Activated T-cell treated with anti-CD3 and anti-CD28 coated beads, Interleukin-2, amount 50 U/mL, for 72 hours (primary cell): ENCODE measurements at regions not wholly inside any gene's neighbourhood (a gene's known extent, or its start where the extent isn't known, plus 50 kb on each side); places are given as distances from the start of the nearest gene placed in this dataset.

ENCODE experiments used
- ATAC-seq, 2 donors: fragments of 150-1000 bp; cut with Tn5 transposase; replicated peaks in 1 of 2; 2 replicates each; pipeline ENCODE4 v1.10.0; 2021; ENCODE audit warnings: moderate library complexity in 2 of 2, mild to moderate bottlenecking in 1 of 2
- DNase-seq, 2 donors: peaks; one replicate each; pipeline ENCODE4 v3.0.0; 2021 to 2022; ENCODE audit warnings: mixed read lengths in 1 of 2
- H3K27ac Mint-ChIP-seq: one replicate; pipeline ENCODE4 v1.8.0; 2022; ENCODE audit warnings: mild to moderate bottlenecking, moderate library complexity, mixed read lengths
- H3K27me3 Mint-ChIP-seq: one replicate; pipeline ENCODE4 v1.8.0; 2022; ENCODE audit warnings: low read depth, mixed read lengths
- H3K36me3 Mint-ChIP-seq, 2 donors: one replicate each; pipeline ENCODE4 v1.8.0; 2022; ENCODE audit warnings: mixed read lengths in 2 of 2, mild to moderate bottlenecking in 1 of 2; ENCODE audit not compliant: insufficient read depth in 2 of 2
- H3K4me1 Mint-ChIP-seq: one replicate; pipeline ENCODE4 v1.8.0; 2022; ENCODE audit warnings: low read depth, mixed read lengths
- H3K4me3 Mint-ChIP-seq, 2 donors: one replicate each; pipeline ENCODE4 v1.8.0; 2022; ENCODE audit warnings: mild to moderate bottlenecking in 2 of 2, mixed read lengths in 2 of 2, moderate library complexity in 2 of 2
- H3K9me3 Mint-ChIP-seq, 2 donors: one replicate each; pipeline ENCODE4 v1.8.0; 2022; ENCODE audit warnings: mixed read lengths in 2 of 2

GRCh38 chr13:105316731-105317130, 1218.7 kb downstream of the EFNB2 start:
- ATAC-seq = no peak
- DNase-seq = no peak
- no peaks in the 10 kb centered on the region for H3K36me3 Mint-ChIP-seq
- no peaks in the 10 kb centered on the region for H3K27me3 Mint-ChIP-seq
- peaks cover 0 to 1% of the 10 kb centered on the region in 2 donors for H3K9me3 Mint-ChIP-seq
- no peak overlapping the region for H3K4me3 Mint-ChIP-seq
- no peaks in the 10 kb centered on the region for H3K4me1 Mint-ChIP-seq
- no peak overlapping the region for H3K27ac Mint-ChIP-seq

DNA sequence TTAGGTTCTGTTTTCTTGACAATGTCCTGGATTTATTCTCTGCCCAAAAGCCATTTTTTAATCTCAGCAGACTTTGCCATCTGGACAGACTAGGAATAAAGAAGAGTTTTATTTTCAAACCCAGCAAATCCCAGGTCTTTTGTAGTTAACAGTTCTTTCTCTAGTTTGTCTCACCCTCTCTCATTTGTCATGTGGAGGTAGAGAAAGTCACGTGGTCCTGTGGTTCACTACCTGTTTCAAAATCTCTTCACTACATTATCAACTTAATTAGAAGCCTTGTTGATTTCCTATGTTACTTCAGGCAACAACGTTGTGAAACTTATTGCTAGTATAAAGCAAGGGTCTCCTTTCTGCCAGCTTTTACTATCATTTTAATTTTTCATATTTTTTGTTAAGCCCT, 1222.6 kb downstream of the EFNB2 start:
- no peaks in the 10 kb centered on the region for H3K36me3 Mint-ChIP-seq
- ATAC-seq (no peak), DNase-seq (no peak)
- no peak overlapping the region for H3K4me3 Mint-ChIP-seq
- no peaks in the 10 kb centered on the region for H3K27me3 Mint-ChIP-seq
- no peak overlapping the region for H3K27ac Mint-ChIP-seq
- no peaks in the 10 kb centered on the region for H3K4me1 Mint-ChIP-seq
- H3K9me3 Mint-ChIP-seq = peaks cover 1 to 3% of the 10 kb centered on the region in 2 donors

DNA sequence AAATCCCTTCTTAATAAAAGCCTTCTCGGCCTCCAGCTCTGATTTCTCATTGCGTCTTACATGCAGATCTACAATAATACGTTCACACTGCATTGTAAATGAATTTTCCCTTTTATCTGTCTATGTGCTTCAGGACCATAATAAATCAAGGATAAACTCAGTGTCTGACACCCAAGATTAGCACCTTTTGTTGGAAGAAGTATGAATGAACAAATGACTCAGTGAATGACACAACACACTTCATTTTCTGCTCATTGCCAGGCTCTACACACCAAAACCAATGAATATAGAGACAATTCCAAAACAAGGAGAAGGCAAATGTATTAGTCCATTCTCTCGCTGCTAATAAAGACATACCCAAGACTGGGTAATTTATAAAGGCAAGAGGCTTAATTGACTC, 1224.4 kb downstream of the EFNB2 start:
- DNase-seq = no peak
- no peak for ATAC-seq
- Mint-ChIP-seq H3K4me3 (no peak overlapping the region), H3K9me3 (peaks cover 1 to 3% of the 10 kb centered on the region in 2 donors), H3K4me1 (no peaks in the 10 kb centered on the region), H3K36me3 (no peaks in the 10 kb centered on the region), H3K27me3 (no peaks in the 10 kb centered on the region), H3K27ac (no peak overlapping the region)

DNA sequence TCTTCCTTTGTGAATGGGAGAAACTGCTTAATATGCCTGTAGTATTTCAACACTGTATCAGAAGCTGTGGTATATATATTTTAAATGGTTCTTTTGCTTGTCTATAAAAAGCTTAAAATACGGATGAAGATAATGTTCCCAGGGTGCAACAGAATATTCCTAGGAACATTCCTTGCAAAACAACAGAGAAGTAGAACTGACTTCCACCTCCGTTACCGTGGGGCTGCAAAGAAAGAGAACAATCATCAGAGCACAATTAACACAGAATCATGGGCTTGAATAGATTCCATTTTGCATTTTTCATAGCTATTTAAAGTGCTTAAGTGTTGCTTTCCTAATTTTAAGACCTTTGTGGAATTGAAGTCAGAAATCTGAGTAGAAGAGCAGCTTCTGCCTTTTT, 1227.7 kb downstream of the EFNB2 start:
- no peak overlapping the region for H3K4me3 Mint-ChIP-seq
- no peaks in the 10 kb centered on the region for H3K36me3 Mint-ChIP-seq
- no peak for DNase-seq
- no peak for ATAC-seq
- H3K27ac Mint-ChIP-seq = no peak overlapping the region
- H3K4me1 Mint-ChIP-seq = no peaks in the 10 kb centered on the region
- no peaks in the 10 kb centered on the region for H3K27me3 Mint-ChIP-seq
- peaks cover 3% of the 10 kb centered on the region in 2 donors for H3K9me3 Mint-ChIP-seq

GRCh38 chr13:105297839-105298238, 1237.6 kb downstream of the EFNB2 start:
- ATAC-seq (no peak), DNase-seq (no peak)
- Mint-ChIP-seq H3K9me3 (peaks cover 0 to 4% of the 10 kb centered on the region in 2 donors), H3K4me3 (no peak overlapping the region), H3K4me1 (no peaks in the 10 kb centered on the region), H3K36me3 (peaks cover 1 to 2% of the 10 kb centered on the region in 2 donors), H3K27me3 (no peaks in the 10 kb centered on the region), H3K27ac (no peak overlapping the region)

DNA sequence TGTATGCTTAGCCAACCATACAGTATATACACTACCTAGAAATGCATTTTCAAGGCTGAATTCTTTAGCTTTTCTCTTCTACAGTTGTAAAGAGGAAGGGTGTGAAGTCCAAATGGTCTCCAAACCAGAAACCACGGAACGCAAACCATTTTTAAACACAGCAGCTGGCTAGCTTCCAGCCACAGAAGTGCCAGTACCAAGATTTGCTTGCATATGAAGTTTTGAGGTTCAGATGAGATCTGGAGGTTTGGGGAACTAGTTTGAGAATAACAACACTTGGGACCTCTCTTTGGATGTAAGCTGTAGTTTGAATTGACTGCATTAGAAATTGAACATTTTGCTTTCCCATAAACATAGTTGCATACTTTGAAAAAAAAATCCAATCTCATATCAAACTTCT, 1243.5 kb downstream of the EFNB2 start:
- H3K9me3 Mint-ChIP-seq = peaks cover 0 to 4% of the 10 kb centered on the region in 2 donors
- peaks cover 1 to 2% of the 10 kb centered on the region in 2 donors for H3K36me3 Mint-ChIP-seq
- H3K27ac Mint-ChIP-seq = no peak overlapping the region
- no peaks in the 10 kb centered on the region for H3K27me3 Mint-ChIP-seq
- no peak for ATAC-seq
- no peak for DNase-seq
- no peaks in the 10 kb centered on the region for H3K4me1 Mint-ChIP-seq
- H3K4me3 Mint-ChIP-seq = no peak overlapping the region

GRCh38 chr13:105290596-105290995, 1244.9 kb downstream of the EFNB2 start:
- H3K9me3 Mint-ChIP-seq = peaks cover 1 to 4% of the 10 kb centered on the region in 2 donors
- no peaks in the 10 kb centered on the region for H3K4me1 Mint-ChIP-seq
- H3K27me3 Mint-ChIP-seq = no peaks in the 10 kb centered on the region
- DNase-seq = no peak
- peaks cover under 1 to 1% of the 10 kb centered on the region in 2 donors for H3K36me3 Mint-ChIP-seq
- no peak overlapping the region for H3K4me3 Mint-ChIP-seq
- no peak overlapping the region for H3K27ac Mint-ChIP-seq
- ATAC-seq = no peak

DNA sequence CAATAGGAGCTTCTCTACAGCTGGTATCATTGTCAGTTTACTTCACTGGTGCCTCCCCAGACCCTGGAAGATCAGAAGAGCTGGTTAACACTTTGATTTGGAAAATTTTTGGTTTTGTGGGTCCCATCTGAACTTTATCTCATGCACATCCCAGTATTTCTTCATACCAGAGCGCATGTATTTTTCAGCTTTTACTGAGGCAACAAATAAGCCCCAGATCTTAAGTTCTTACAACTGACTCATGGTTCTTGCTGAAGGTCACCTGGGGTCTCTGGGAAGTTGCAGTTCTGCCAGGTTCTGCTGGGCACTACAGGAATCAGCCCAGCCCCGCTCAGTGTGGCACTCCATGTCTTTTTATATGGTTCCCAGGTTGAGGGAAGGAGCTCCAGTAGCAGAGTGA, 1249.9 kb downstream of the EFNB2 start:
- no peaks in the 10 kb centered on the region for H3K4me1 Mint-ChIP-seq
- DNase-seq (no peak), ATAC-seq (no peak)
- no peaks in the 10 kb centered on the region for H3K36me3 Mint-ChIP-seq
- H3K27ac Mint-ChIP-seq = no peak overlapping the region
- H3K9me3 Mint-ChIP-seq = peaks cover 0 to 1% of the 10 kb centered on the region in 2 donors
- H3K27me3 Mint-ChIP-seq = no peaks in the 10 kb centered on the region
- H3K4me3 Mint-ChIP-seq = no peak overlapping the region

DNA sequence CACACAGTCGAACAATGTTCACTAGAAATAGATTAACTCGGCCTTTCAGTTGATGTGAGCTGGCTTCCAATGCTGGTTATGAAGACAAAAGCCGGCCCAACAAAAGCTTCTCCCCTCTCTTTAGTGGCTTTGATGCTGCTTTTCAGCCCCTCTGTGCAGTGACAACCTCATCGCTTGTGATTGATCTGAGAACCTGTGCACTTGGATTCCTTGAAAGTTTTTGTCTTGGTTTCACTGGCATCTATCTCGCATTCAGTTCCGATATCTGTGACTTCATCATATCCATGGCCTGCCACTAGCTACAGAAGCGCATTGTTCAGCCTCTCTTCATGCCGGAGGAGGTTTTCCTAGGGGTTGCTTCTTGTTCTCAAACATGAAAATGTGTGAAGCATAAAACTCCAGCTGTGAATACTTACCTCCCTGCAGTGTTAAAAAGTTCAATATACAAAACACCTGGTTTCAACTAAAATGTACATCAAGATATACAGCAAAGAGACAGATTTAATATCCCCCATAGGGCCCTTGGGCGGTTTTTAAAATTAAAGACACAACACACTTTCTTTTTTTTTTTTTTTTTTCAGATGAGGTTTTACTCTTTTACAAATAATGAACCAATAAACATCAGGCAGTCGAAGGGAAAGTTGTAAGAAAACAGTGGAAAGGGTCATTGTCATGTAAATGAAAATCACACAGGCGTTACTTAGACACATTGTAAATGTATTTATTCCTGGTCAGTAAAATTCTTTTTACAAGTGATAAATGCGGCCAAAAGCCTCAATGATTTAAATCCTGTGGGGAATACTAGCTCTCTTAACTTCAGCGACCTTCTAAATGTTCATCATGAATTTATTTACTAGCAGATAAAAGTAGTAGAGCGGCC, 1252.8 kb downstream of the EFNB2 start:
- Mint-ChIP-seq H3K27me3 (no peaks in the 10 kb centered on the region), H3K4me3 (no peak overlapping the region), H3K4me1 (no peaks in the 10 kb centered on the region), H3K9me3 (peaks cover 0 to 1% of the 10 kb centered on the region in 2 donors), H3K27ac (no peak overlapping the region), H3K36me3 (no peaks in the 10 kb centered on the region)
- ATAC-seq (no peak), DNase-seq (no peak)

DNA sequence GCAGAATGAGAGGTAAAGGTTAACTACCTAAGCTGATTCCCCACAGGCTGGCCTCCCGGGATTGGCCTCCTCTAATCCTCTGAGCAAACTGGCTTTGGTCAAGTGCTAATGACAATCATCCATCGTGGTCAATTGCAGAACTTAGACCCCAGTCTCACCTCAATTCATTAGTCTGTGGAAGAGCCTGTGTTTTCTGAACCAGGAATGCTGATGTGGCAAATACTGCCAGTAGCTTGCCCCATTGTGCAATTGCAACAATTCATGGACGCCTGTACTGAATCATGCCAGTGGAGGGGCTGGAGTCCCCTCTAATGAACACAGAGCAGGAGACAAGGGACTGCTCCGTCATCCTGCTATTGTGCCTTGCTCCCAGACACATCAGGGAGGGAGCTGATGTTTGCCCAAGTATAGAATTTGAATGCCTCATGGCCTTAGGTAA, 1256.5 kb downstream of the EFNB2 start:
- Mint-ChIP-seq H3K27ac (no peak overlapping the region), H3K4me3 (no peak overlapping the region), H3K4me1 (no peaks in the 10 kb centered on the region), H3K9me3 (no peaks in the 10 kb centered on the region), H3K27me3 (no peaks in the 10 kb centered on the region), H3K36me3 (no peaks in the 10 kb centered on the region)
- DNase-seq = no peak
- no peak for ATAC-seq

DNA sequence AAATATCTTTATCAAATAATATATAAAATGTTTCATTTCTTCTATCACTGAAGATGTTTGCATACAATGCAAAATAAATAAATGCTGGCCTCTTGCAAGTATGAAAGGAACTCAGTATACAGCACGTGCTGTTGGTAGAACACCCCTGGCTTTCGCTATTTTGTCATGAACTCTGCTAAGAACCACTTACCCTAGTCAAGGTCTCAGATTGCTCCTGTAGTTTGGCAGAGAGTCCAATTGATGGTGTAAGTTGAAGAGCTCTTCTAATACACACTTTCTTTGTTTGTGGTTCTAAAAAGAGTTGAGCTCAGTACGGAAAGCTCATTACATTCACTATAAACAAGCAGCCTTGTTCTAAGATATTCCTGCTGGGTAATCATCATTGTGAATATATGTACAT, 1258.9 kb downstream of the EFNB2 start:
- Mint-ChIP-seq H3K4me3 (no peak overlapping the region), H3K27me3 (no peaks in the 10 kb centered on the region), H3K4me1 (no peaks in the 10 kb centered on the region), H3K9me3 (no peaks in the 10 kb centered on the region), H3K36me3 (no peaks in the 10 kb centered on the region), H3K27ac (no peak overlapping the region)
- no peak for DNase-seq
- no peak for ATAC-seq

- no peaks in the 10 kb centered on the region for H3K27me3 Mint-ChIP-seq
- no peak overlapping the region for H3K27ac Mint-ChIP-seq
- H3K4me3 Mint-ChIP-seq = no peak overlapping the region
- ATAC-seq = peak in 1 of 2 donors; percentile 5
- no peak for DNase-seq
- H3K4me1 Mint-ChIP-seq = no peaks in the 10 kb centered on the region
- H3K9me3 Mint-ChIP-seq = no peaks in the 10 kb centered on the region
- H3K36me3 Mint-ChIP-seq = no peaks in the 10 kb centered on the region
These were observed 1261.7 kb downstream of the EFNB2 start for GRCh38 chr13:105273665-105274222.

- Mint-ChIP-seq H3K4me3 (no peak overlapping the region), H3K9me3 (no peaks in the 10 kb centered on the region), H3K27me3 (no peaks in the 10 kb centered on the region), H3K36me3 (no peaks in the 10 kb centered on the region), H3K27ac (no peak overlapping the region), H3K4me1 (no peaks in the 10 kb centered on the region)
- no peak for DNase-seq
- ATAC-seq = no peak
These were observed 1262.5 kb downstream of the EFNB2 start for GRCh38 chr13:105272660-105273631.
